ENCODE measurements at regions not wholly inside any gene's neighbourhood (a gene's known extent, or its start where the extent isn't known, plus 50 kb on each side); places are given as distances from the start of the nearest gene placed in this dataset.
A peak's percentile ranks its signal among the peaks of the same experiment; 100 is the strongest.
"Not testable (repeated sequence)": the region's sequence is repeated elsewhere in the genome, so short reads cannot be mapped to it uniquely, and the experiment has no call there.

DNA sequence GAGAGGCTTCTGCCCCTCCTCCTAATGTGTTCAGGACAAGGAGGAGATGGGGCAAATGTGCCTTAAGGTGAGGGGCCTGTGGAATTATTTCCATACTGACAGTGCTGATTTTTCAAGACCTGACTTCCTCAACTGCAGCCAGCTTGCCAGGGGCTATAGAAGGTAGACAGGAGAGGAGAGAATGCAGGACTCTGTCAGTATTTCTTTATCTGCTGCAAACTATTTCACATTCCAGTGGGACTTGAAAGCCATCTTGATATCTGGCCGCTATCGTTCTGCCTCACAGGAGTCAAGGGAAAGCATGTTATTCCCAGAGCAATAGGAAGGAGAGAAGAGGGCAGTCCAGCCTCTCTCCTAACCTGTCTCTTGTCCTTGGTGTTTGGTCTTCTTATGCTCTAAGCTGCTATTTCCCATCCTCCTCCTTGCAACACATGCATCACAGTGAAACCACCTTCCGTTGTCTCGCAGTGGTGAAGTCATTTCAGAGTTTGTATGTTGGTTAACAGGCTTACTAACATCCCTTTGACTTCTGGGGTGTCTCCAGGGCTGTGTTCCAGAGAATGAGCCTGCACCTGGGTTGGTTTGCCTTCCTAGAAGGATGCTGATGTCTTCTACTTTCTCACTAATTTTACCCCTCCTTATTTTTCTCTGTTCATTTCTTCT lies 95.1 kb upstream of the MRPS22 start:
- DNase-seq, result no peak

DNA sequence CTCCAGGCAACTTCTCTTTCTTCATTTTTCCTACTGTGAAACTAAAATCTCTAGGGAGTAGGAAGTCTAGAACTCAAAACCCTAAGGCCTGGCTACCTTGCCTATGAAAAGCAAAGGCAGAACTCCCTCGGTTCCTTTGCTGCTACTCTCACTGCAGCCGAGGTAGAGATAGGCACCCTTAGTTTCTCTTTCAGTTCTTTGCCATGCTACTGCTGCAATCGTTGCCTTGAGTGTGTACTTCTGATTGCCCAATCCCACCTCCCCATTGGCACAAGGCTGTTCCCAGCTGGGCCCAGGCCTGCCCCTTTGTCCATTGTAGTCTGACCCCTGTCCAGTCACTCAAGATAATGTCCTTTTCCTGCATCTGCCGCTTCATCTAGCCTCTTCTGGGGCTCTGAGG lies 92.3 kb upstream of the MRPS22 start:
- DNase-seq, result no peak

DNA sequence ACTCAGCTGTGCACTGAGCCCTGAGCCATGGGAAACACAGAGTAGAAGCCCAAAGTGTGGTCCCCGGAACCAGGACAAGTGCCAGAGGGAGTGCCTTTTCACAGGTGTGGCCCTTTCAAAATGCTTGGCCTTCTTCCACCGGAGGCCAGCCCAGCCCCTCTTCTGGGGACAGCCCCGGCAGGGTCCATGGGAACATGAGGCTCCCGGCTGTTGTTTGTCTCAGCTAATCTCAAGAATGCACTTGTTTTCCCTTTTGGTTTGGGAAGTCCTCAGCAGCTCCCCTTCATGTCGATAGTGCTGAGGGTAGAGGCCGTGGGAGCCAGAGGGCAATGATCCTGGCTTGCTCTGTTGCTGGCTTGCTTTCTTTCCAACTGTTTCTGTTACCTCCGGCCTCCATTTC lies 91.1 kb upstream of the MRPS22 start:
- DNase-seq, result no peak

DNA sequence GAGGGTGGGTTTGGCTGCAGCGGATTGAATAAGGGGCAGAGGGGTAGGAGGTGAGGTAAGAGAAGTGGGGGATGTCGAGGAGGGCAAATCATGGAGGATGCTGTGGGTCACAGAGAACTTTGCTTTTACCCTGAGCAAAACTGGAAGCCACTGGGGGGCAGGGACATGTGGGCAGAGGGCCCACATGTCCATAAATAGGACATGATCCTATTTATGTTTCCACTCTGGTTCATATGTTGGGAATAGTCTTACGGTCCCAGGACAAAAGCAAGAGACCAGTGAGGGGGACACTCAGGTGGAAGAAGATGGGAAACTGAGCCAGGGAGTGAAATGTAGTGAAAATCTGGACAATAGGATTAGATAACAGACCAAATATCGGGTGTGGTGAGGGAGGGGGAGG lies 85.5 kb upstream of the MRPS22 start:
- DNase-seq, result no peak

DNA sequence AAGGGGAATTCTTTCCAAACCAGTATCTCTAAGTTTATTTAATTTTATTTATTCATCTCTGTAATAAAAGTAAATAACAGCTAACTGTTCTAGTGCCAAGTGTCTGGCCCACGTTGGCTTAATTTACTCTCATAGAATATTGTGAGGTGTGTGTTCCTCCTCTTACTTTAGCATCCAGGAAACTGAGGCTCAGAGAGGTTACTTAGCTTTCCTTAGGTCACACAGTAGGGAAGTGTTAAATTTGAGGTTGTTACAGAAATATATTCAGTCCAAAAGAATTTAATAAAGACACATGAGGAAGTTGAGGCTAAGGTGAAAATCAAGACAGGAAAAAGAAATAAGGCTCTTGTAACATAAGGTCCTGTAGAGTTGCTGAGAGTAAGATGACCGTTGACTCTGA lies 84.4 kb upstream of the MRPS22 start:
- DNase-seq, result no peak

DNA sequence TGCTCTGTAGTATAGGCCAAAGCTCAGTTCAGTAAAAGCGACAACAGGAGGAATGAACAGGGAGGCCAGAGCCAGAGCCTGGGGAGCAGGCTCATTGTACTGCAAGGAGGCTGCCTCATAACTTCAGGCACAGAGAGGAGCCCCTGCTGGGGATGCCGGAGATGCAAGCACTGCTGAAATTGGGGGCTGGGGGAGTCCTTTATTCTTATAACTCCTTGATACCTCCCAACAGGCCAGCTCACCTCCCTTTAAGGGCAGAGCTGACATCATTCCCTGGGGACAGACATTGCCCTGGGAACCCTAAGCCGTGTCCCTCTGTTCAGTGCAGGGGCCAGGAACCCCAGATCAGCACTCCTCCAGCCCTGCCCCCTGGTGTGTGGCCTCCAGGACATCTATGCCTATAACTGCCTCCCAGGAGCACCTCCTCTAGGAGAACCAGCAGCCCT lies 83.8 kb upstream of the MRPS22 start:
- no peak for DNase-seq

DNA sequence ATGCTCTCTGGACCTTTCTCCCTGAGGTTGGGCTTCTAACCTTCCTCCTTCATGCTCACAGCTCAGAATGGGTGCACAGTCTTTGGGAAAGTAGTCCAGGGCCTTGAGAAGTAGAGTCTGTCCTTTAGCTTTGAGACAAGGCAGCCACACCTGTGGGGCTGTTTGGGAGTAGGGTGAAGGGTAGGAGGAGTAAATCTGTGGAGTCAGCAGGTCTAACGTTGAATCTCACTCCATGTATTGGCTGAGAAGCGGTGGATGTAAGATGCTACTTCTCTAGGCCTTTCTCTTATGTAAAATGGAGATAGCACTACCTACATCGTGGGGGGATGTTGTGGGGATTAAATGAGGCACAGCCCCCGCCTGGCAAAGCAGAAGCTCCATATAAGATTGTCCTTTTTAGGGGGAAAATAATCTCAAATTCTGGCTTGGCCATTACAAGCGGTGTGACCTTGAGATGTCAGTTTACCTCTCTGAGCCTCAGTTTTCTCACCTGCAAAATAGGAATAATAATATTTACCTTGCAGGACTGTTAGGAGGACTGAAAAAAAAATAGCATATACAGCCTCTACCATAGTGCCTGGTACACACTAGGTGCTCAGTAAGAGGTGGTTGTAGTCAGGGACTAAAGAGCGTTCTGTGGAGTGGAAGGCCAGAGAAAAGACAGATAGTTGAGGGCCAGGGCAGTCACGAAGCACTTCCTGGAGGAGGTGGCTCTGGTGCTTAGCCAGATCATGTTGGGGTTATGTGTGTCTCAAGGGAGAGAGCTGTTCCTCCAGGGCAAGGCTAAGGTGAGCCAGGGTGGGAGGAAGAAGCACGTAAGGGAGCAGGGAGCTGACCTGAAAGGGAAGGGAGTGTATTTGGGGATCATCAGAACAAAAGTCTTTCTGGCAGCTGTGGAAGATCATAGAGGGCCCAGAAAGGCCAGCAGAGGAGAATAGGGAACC lies 82.8 kb upstream of the MRPS22 start:
- no peak for DNase-seq

DNA sequence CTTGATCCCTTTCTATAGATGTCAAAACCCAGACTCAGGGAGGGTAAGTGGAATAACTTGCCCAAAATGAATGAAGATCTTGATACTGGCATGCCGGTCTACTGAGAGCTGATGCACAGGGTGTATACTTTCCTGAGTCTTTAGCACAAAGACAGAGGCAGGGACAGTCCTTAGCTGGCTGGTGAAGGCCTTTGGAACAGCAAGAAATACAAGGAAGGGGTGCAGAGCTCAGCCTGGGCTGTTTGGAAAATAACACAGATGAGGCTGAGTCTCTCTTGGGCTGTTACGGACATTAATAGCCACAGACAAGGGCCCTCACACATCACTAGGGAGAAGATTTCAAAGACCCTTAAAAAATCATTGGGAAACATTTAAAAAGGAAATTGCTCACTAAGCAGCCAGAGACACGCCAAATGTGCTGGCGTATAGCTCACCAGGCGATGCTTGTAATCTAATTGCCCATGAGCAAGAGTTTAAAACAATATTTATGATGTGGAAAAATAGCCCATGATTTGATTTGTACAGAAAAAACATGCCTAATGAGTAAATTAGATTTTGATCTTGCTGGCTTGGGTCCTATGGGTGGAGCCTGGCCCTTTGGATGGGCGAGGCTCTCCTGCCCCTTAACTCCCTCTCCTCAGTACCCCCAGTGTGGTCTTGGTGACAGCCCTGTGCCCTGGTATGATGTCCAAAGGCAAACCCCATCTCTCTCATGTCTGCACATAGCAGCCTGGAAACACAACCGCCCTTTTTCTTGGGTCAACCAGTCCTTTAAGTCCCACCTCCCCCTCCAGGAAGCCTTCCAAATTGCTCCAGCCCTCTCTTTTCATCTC lies 81.8 kb upstream of the MRPS22 start:
- DNase-seq, result no peak

DNA sequence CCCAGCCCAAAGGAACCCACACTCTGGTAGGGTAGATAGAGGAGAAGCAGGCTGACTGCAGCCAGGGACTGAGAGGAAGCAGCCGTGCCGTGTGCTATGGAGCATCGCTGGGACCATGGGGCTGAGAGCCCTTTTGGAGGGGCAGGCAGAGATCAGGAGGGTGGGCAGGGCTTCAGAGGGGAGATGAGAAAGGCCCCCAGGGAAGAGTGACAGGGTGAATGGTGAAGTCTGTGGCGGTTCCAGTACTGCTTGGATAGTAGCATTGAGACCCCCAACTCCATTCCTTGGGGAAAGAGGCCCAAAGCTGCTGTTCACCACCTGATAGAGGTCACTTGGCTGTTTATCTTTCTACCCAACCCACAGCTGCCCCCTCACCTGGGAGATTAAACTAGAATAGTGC lies 80.0 kb upstream of the MRPS22 start:
- no peak for DNase-seq

DNA sequence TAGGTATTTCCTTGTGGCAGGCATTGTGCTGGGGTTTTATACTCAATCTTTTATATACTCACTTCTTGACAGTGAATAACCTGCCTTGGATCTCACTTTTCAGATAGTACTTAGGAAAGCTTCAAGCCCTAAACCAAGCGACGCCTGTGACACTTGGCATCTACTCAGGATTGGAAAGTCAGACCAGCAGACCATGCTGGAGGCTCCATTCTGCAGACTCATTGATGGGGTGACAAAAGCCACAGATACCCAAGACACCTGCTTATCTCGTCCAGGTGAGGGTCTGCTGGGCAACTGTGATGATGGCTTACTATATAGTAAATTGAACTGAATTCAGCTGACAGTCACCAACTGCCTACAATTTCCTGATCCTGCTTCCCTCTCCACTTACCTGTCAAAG lies 79.4 kb upstream of the MRPS22 start:
- DNase-seq, result no peak

DNA sequence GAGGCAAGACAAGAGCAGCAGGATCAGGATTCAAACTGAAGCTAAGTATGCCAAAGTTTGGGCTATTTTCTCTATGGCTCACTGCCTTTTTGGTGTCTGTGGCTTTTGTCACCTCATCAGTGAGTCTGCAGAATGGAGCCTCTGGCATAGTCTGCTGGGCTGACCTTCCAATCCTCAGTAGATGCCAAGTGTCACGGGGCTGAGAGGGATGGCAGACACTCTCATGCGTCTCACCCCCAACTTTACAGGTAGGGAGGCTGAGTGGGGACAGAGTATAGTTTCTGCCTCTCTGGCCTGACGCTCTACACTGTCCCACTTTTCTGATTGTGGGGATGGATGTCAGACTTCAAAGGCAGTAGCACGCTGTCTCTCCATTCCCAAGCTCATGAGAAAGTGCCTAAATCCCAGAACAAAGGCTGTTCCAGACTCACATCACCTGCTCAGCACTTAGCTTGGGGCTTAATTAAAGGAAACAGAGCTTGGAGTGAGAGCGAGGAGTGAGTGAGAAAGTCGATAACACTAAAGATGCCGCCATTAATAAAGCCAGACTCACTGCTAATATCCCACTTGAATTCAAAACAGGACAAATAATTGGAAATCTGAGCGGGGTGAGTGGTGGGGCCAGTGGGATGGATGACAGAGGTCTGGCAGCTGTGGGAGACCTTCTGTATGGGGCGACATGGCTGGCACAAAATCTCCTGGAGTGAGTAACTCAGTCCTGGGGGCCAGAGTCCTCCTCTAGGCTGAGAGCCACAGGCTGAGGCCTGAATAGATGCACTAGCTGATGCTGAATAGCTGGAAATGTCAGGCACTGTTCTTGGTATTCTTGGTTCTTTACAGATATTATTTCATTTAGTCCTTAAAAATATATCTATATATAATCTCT lies 78.4 kb upstream of the MRPS22 start:
- DNase-seq, result no peak

DNA sequence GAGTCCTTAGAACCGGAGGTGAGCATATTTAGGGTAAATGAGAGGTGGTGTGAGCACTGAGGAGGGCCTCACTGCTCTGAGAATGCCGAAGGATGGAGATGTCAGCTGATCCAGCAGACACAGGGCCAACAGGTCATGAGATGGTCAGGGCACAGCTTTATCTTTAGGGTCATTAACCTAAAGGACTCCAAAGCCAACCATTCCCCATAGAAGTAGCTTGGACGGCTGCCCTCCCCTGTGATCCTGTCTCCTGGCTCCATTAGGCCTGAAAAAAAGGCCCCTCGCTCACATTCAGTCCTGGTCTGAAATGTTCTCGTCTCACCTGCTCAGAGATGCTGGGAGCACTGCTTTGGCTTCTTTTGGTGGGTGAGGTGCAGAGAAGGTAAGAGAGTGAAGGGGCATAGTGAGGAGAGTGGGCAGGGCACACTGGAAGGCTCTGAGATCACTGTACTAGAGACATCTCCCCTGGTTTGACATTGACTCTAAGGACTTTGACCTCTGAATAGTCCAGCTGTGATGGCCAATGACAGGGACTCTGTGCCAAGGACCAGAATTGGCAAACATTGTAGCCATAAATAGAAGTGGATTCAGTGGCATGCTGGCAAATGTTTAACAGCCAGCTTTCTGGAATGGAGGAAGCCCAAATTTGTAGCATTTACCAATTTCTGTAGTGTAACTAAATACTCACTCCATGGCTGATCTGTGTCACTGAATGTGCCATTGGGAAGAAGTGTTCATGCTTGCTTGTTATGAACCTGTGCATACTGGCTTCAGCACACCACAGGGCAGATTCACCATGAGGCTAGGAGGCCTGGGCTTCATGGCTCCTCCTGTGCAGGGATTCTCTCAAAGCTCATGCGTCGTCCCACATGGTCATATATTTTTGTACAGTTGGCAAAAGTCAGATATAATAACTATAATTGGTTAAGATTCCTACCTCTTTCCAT lies 76.2 kb upstream of the MRPS22 start:
- no peak for DNase-seq

DNA sequence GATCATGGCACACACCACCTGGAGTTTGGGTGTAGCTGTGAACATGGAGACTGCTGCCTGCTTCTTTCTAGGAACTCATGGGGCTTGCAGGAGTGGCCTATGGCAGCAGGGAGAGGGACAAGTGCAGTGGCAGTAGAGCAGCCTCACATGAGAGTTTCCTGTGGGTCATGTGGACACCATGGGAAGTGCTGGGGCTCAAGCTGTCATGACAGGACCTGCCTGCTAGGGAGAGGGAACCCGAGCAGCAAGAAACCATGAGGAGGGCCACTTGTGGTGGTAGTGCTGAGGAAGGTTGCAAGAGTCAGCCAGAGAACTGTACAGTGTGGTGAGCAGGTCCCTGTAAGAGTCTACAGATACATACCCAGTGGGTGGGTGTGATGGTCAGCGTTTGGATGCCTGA lies 73.8 kb upstream of the MRPS22 start:
- no peak for DNase-seq

DNA sequence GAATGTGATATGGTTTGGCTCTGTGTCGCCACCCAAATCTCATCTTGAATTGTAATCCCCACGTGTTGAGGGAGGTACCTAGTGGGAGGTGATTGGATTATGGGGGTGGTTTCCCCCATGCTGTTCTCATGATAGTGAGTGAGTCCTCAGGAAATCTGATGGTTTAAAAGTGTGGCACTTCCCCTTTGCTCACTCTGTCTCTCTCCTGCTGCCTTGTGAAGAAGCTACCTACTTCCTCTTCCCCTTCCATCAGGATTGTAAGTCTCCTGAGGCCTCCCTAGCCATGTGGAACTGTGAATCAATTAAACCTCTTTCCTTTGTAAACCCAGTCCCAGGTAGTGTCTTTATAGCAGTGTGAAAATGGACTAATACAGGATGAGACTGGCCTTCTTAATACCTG lies 73.2 kb upstream of the MRPS22 start:
- not testable (repeated sequence) for DNase-seq

DNA sequence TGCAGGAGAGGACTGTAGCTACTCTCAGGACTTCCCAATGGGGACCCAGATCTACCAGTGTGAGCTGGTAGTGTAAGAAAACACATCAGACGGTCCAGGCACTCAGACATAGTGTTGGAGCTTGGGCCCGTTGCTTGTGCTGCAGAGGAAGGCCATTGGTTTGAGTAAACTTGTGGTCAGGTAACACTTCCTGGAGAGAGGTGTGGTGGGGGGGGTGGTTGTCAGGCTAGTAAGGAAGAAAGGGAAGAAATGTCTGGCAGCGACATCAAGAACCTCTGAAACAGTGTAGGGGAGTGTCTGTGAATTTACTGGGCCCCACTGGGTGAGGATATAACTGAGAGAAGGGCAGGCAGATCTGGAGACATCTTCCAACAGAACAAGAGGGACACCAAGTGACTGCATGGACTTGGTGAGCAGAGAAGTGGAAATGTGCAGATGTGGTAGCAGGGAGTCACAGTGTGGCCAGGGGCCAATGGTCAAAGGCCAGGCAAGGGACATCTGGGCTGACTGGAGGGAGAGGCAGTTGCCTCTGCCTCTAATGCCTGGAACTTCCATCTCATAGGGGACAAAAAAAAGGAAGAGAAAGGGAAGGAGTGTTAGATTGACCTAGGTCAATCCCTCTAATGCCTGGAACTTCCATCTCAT lies 63.7 kb upstream of the MRPS22 start:
- DNase-seq, result no peak

DNA sequence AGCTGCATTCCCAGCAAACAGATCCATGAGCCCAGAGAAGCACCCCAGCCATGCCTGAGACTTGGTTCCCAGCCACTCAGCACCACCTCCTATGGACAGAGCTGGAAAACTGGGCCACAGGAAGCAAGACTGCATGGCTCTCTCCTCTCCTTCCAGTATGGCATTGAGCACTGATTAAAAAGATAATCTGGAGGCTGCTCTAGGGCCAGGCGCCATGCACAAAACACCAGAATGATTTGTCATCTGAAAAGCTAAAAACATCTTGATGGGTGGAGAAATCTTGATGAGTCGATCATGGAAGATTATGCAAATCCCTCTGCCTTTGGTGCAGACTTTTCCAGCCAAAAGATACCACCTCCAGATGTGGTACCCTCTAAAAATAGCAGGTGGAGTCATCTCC lies 62.7 kb upstream of the MRPS22 start:
- no peak for DNase-seq

DNA sequence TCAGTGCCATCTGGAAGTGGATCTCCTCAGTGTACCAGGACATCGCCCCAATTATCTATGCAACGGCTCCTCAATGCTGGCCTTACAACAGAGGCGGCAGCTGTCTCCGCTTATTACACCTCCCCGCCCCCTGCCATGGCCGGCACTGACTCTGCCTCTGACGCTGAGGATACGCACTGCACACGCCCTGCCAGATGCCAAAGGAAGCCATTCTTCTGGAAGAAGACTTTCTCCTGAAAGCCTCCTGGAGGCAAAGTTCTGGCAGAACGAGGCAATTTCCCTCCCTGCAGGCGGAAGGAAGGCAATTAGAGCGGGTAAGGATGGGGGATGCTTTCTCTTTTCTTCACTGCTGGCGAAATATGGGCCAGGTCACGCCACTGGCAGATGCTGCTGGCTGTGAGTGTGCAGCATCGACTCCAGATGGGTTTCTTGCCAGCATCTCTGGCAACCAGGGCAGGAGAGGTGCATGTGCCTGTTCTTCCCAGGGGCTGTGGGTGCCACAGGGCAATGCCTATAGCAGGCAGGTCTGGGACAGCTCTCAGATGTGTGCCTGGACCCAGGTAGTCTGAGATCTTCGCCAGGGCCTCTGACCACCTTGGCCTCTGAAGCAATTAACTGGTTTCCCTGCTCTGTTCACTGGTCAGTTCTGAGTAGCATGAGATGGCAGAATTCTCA lies 62.2 kb upstream of the MRPS22 start:
- DNase-seq, result peak; percentile 95

DNA sequence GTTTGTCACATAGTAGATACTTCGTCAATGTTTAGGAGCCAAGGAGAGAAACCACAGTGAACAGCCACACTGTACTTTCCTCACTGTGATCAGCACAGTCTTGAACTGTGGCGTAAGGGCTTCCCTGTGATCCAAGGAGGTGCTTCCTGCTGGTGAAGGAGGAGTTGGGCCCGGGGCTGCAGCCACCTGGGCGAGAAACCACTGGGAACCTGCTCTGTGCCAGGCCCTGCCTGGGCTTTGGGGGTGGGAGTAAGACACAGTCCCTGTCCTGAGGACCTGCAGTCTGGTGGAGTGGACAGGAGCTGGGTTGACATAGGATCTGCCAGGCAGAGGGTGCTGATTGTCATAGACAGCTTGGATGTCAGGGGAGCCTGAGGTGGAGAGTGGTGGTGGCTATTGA lies 60.5 kb upstream of the MRPS22 start:
- DNase-seq, result no peak

DNA sequence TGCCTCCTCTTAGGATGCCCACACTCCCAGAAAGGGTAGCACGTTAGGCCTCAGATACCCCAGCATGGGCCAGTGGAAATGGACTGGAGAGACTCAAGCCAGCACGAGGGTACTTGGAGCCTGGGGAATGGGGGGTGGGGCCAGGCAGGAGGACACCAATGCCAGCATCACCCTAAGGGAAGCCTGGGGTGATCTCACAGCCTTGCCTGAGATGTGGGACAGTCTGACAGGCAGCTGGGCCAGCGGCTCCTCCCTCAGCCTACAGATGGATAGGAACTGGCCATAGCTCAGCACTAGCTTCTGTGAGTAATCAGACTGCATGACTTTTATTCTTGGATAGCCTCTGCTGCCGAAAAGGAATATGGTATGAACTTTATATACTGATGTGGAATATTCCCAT lies 59.6 kb upstream of the MRPS22 start:
- DNase-seq, result no peak

DNA sequence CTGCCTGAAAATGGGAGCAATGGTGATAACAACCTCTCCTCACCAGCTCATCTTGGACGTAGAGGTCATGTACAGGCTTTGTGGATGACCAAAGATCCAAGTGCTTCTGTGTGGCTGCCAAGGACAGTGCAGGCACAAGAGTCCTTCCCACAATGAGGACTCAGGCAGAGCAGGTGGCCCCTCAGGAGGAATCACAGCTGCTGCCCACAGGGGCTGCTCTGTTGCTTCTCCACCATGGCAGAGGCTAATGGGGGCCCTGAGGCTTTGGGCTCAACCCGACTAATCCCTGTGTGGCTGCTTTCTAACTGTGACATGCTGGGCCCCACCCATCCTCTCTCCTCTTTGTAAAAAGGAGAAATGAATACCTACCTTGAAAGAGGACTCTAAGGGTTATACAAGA lies 58.1 kb upstream of the MRPS22 start:
- no peak for DNase-seq

All from NCI-H446 treated with DMSO at 0.1 percent for 48 hours (cell line).